NB4 (cell line): ENCODE measurements at regions not wholly inside any gene's neighbourhood (a gene's known extent, or its start where the extent isn't known, plus 50 kb on each side); places are given as distances from the start of the nearest gene placed in this dataset.

Source experiments
- DNase-seq: peaks from one replicate; pipeline ENCODE4 v3.0.0; 2010; ENCODE audit warnings: low read depth
- H3K4me3 ChIP-seq: one replicate; pipeline ENCODE4 v1.5.1; 2011; ENCODE audit warnings: mild to moderate bottlenecking, low read depth, low read length, moderate library complexity
- MYC ChIP-seq: IDR thresholded peaks from 2 replicates; pipeline ENCODE4 v1.6.1; 2011; ENCODE audit warnings: low read depth, low read length
- POLR2A ChIP-seq: IDR thresholded peaks from 2 replicates; pipeline ENCODE4 v1.6.1; 2011; ENCODE audit warnings: mild to moderate bottlenecking; ENCODE audit not compliant: insufficient read length; ENCODE audit errors: extremely low read depth
- TF ChIP-seq, protein P1 (sequence below): IDR thresholded peaks from one replicate; pipeline ENCODE4 v1.5.1; 2012; ENCODE audit warnings: low read depth, low read length
- TF ChIP-seq, protein P2 (sequence below): IDR thresholded peaks from 2 replicates; pipeline ENCODE4 v1.6.1; 2011; ENCODE audit warnings: low read depth, low read length

- no peak for TF ChIP-seq POLR2A
- H3K4me3 ChIP-seq, result no peak overlapping the region
- no peak for DNase-seq
These were observed 435.7 kb downstream of the RAPGEF2 start for GRCh38 chr4:159538556-159538955.

DNA sequence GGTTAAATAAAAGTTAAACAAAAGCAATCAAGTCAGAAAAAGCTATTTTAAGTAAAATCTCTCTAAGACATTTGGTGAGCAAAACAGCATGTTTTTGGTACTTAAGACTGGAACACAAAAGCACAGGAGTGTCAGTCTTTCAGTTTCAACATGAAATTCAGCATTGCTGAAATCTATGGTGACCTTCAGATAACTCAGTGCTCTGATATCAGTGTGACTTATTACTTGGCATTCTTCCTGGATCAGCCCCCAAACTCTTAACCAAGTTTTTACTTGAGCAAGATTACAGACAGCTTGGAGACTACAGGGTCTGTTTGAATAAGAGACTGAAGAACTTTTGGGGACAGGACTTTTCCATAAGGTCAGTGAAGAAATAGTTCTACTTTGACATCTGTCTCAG lies 437.2 kb downstream of the RAPGEF2 start:
- TF ChIP-seq MYC (no peak), POLR2A (no peak)
- TF ChIP-seq, protein P1, sequence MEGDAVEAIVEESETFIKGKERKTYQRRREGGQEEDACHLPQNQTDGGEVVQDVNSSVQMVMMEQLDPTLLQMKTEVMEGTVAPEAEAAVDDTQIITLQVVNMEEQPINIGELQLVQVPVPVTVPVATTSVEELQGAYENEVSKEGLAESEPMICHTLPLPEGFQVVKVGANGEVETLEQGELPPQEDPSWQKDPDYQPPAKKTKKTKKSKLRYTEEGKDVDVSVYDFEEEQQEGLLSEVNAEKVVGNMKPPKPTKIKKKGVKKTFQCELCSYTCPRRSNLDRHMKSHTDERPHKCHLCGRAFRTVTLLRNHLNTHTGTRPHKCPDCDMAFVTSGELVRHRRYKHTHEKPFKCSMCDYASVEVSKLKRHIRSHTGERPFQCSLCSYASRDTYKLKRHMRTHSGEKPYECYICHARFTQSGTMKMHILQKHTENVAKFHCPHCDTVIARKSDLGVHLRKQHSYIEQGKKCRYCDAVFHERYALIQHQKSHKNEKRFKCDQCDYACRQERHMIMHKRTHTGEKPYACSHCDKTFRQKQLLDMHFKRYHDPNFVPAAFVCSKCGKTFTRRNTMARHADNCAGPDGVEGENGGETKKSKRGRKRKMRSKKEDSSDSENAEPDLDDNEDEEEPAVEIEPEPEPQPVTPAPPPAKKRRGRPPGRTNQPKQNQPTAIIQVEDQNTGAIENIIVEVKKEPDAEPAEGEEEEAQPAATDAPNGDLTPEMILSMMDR, result no peak
- TF ChIP-seq, protein P2, sequence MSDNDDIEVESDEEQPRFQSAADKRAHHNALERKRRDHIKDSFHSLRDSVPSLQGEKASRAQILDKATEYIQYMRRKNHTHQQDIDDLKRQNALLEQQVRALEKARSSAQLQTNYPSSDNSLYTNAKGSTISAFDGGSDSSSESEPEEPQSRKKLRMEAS, result no peak
- H3K4me3 ChIP-seq, result no peak overlapping the region
- DNase-seq, result no peak

GRCh38 chr4:159540501-159540900 lies 437.6 kb downstream of the RAPGEF2 start:
- TF ChIP-seq, protein P2, result no peak
- TF ChIP-seq, protein P1, result no peak
- TF ChIP-seq POLR2A, result no peak
- TF ChIP-seq MYC, result no peak
- no peak overlapping the region for H3K4me3 ChIP-seq
- no peak for DNase-seq

- DNase-seq, result no peak
- TF ChIP-seq MYC (no peak), POLR2A (no peak)
- TF ChIP-seq, protein P2, result no peak
- TF ChIP-seq, protein P1, result no peak
- no peak overlapping the region for H3K4me3 ChIP-seq
These were observed 438.3 kb downstream of the RAPGEF2 start for GRCh38 chr4:159541143-159541542.

GRCh38 chr4:159542296-159542695 lies 439.4 kb downstream of the RAPGEF2 start:
- TF ChIP-seq, protein P2, result no peak
- TF ChIP-seq POLR2A, result no peak
- TF ChIP-seq MYC, result no peak
- TF ChIP-seq, protein P1, result no peak
- H3K4me3 ChIP-seq, result no peak overlapping the region
- no peak for DNase-seq

- DNase-seq, result no peak
- TF ChIP-seq MYC (no peak), POLR2A (no peak)
- TF ChIP-seq, protein P1, result no peak
- TF ChIP-seq, protein P2, result no peak
- H3K4me3 ChIP-seq, result no peak overlapping the region
These were observed 441.0 kb downstream of the RAPGEF2 start for GRCh38 chr4:159543831-159544230.
